Fibroblast of lung (primary cell): ENCODE measurements at regions not wholly inside any gene's neighbourhood (a gene's known extent, or its start where the extent isn't known, plus 50 kb on each side); places are given as distances from the start of the nearest gene placed in this dataset.

Experiments
- CTCF ChIP-seq, 2 donors: IDR thresholded peaks in 1 of 2; conservative IDR thresholded peaks in 1 of 2; 1 replicate in 1 of 2; 2 replicates in 1 of 2; pipeline ENCODE4 v1.5.1; 2011 to 2012; ENCODE audit warnings: low read length in 2 of 2, control low read depth in 1 of 2, inconsistent platforms in 1 of 2, low read depth in 1 of 2, mild to moderate bottlenecking in 1 of 2
- EZH2 ChIP-seq: IDR thresholded peaks from 2 replicates; pipeline ENCODE4 v1.5.1; 2012; ENCODE audit warnings: low read length, control low read depth, mild to moderate bottlenecking; ENCODE audit errors: missing control alignments

- TF ChIP-seq CTCF (conservative IDR thresholded peaks at IDR 0.05 in 1 of 2, IDR thresholded peaks at IDR 0.05 in 1 of 2; ENCODE audit: low read depth in 1 of 2, low read length in 2 of 2) (peak in 1 of 2 donors; percentile 59), EZH2 (no peak)
Measured at GRCh38 chr5:85049020-85049419, 664.3 kb upstream of the EDIL3 start.
